ENCODE measurements at regions not wholly inside any gene's neighbourhood (a gene's known extent, or its start where the extent isn't known, plus 50 kb on each side); places are given as distances from the start of the nearest gene placed in this dataset.
A peak's percentile ranks its signal among the peaks of the same experiment; 100 is the strongest.

DNA sequence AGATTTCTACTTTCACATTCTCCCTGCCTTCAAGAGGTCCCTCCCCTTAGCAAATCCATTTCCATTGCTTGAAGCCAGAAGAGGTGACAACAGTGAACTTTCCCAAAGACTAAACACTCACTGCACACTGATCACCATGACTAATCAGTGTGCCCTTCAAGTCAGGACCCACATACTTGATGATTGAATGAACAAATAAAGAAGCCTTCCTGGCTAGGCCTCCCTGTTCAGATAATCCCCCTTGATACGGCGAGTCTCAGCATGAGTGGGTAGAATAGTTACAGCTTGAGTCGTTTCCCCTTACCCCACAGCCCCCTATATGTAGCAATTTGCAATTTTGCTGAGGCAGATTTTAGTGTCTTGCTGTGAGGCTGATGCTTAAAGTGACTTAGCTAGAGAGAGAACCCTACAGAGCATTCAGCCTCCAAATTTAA lies 102.2 kb downstream of the UNC5CL start:
- no peak for DNase-seq

GRCh38 chr6:40933864-40934263 lies 105.2 kb downstream of the UNC5CL start:
- no peak for DNase-seq

- DNase-seq: no peak
Observed at GRCh38 chr6:40932953-40933352, 106.1 kb downstream of the UNC5CL start.

- no peak for DNase-seq
Observed at GRCh38 chr6:40932366-40932765, 106.7 kb downstream of the UNC5CL start.

- no peak for DNase-seq
Observed at GRCh38 chr6:40931931-40932330, 107.1 kb downstream of the UNC5CL start.

- no peak for DNase-seq
Observed at GRCh38 chr6:40930555-40930954, 108.5 kb downstream of the UNC5CL start.

DNA sequence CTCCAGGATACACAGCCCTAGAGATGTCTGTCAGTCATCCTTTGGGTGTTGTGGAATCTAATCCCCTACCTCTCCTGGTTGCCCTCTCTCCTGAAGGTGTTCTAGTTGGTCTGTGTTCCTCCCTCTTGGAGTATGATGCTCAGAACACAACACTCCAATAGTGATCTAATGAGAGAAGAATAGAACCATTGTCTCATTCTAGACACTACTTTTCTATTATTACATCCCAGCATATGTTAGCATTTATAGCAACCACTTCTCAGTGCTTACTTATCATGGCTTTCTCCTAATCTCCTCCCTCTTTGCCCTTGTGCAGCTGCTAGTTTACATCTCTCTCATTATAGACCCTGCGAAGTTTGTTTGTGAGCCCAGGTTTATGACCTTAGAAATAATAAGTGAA lies 109.0 kb downstream of the UNC5CL start:
- DNase-seq: no peak

GRCh38 chr6:40929176-40929575 lies 109.8 kb downstream of the UNC5CL start:
- DNase-seq: no peak

DNA sequence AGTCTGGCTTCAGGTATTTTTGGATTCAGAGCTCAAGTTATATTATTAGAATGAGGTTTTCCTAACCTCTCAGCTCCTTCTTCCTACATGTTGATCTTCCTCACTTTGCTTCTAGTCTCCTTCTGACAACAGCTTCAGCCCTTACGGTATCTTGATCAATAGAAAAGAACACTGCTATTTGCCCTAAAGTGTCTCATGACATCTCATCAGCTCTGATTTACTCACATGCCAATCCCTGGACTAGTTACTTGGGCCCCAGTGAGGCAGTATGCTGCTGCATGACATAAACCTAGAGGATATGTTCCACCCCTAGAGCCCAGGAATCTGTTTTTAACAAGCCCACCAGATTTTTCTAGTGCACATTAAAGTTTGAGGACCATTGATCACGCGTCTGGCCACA lies 110.3 kb downstream of the UNC5CL start:
- DNase-seq: no peak

- no peak for DNase-seq
Observed at GRCh38 chr6:40928307-40928706, 110.7 kb downstream of the UNC5CL start.

GRCh38 chr6:40925341-40925740 lies 113.7 kb downstream of the UNC5CL start:
- DNase-seq: no peak

DNA sequence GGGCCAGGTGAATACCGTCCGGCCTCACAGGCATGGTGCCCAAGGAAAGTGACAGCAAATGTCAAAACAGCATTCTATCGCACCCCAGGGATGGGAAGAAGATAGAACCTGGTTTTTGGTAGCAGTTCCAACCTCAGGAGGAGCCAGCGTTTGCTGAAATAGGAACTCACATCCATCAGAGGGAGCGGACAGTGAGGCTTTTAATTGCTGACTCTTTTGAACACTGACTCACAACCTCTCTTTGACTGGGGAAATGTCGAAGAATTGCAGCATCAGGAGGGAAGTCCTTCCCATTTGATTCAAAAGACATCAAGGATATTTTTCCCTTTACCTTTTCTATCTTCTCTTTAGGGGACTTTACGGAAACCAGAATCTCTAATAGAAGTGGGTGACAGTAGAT lies 114.2 kb downstream of the UNC5CL start:
- DNase-seq: no peak

DNA sequence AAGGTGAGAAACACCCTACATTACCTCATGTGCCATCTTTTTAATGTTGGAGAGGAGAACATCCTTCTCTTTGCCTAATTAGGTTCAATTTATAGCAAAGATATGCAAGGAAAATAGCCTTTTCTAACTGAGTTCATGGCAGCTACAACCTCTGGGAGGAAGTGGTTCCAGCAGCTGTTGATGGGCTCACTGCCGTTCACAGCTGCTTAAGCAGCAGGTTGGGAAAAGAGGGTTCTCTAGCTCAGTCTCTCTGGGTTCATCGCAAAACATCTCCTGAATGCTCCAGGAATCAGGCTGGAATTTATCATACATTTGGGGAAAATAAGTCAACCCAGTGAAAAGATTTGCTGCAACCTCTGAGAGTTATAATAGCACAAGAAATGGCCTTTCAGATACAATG lies 115.1 kb downstream of the UNC5CL start:
- no peak for DNase-seq

- no peak for DNase-seq
Observed at GRCh38 chr6:40923326-40923725, 115.7 kb downstream of the UNC5CL start.

DNA sequence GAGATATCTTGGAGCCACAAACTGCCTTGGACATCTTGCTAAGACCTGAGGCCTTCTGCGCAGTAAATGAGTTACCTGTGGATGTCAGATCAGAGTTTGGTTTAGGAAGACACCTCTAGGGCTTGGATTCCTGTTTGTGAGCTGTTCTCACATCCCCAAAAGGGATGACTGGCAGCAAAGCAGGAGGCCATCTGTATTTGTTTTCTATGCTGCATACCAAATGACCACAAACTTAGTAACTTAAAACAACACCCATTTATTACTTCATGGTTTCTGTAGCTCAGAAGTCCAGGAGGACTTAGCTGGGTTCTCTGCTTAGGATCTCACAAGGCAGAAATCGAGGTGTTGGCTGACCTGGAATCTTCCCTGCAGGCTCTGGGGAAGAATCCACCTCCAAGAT lies 116.7 kb downstream of the UNC5CL start:
- DNase-seq: no peak

GRCh38 chr6:40918040-40918651 lies 120.9 kb downstream of the UNC5CL start:
- no peak for DNase-seq

DNA sequence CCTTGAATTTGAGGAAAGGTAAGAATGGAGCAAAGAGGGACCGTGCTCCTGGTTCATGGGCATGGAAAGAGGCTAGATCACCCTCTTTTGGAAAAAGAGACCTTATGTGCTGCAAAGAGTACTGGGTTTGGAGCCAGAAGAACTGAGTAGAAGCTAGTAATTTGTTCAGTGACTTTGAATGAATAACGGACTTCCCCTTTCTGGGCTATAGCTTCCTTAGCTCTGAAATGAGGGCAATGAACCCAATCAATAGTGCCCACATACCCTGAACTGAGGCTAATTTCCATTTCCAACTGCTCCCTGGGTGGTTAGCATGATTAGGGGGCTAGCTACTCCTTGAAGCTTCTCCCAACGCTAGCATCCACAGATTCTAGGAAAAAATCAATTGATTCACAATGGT lies 121.4 kb downstream of the UNC5CL start:
- no peak for DNase-seq

DNA sequence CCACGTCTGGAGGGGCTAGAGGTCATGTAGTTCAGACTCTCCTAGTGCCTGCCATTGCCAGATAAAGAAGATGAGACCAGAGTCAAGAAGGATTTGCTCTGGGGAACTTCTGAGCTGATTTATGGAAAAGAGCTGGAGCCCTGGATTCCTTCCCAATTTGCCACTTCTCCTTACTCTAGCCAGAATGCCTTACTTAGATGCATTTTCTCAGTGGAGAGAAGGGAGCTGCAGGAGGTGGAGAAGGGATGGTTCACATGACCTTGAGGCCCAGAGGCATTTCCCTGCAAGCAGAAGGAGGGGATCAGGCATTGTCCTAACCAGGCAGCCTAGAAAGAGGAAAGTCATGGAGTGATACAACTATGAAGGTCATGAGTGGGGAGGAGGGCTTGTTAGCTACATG lies 122.2 kb downstream of the UNC5CL start:
- DNase-seq: no peak

DNA sequence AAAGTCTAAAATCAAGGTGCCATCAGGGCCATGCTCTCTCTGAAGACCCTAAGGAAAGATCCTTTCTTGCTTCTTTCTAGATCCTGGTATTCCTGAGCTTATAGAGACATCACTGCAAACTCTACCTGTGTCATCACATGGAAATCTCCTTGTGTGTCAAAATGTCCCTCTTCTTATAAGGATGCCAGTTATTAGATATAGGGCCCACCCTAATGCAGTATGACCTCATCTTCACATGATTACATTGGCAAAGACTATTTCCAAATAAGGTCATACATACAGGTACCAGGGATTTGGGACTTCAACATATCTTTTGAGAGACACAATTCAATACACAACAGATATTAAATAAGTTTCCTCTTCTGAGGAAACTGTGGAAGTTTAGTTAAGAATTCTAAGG lies 123.9 kb downstream of the UNC5CL start:
- no peak for DNase-seq

GRCh38 chr6:40914005-40914404 lies 125.0 kb downstream of the UNC5CL start:
- DNase-seq: no peak

GRCh38 chr6:40912158-40912946 lies 126.7 kb downstream of the UNC5CL start:
- peak; percentile 78 for DNase-seq

DNA sequence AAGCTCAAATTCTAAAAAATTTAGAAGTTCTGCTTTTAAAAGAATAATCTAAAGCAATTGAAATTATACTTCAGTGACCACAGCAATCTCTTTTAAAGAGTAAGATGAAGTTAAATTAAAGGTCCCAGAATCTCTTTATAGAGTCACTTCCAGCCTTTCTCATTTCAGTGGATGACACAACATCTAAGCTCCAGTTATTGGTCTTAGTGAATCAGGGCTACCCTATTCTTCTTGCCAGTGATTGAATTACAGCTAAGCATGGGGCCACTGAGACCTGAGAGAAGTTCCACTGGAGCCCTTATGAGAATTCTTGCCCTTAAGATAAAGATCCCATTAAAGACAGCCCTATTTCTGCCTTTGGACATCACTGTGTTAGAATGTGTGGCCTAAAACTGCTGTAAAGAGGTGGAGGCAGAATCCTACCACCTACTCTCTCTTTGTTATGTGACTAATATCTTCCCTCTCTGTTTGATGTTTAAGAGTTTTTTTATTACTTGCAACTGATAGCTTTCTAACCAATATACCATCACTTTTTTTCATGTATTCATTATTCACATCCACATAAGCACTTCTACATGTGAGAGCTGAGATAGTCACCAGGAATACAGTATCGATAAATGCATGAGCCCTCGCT lies 128.6 kb downstream of the UNC5CL start:
- no peak for DNase-seq

DNA sequence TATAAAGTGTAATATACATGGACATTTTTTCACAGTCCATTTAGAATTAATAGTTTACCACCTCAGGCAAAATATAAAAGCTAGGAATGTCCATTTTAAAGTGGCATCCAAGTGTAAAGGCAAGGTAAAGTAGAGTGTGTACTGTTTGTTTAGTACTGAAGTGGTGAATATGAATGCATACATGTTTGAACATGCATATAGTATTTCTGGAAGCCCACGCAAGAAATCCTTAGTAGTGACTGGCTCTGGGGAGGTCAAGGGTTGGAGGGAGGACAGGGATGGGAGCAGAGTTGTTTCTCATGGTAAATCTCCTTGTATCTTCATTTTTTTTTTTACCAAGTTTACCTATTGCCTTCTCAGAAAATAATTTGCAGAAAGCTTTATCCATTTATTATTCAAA lies 129.2 kb downstream of the UNC5CL start:
- no peak for DNase-seq

DNA sequence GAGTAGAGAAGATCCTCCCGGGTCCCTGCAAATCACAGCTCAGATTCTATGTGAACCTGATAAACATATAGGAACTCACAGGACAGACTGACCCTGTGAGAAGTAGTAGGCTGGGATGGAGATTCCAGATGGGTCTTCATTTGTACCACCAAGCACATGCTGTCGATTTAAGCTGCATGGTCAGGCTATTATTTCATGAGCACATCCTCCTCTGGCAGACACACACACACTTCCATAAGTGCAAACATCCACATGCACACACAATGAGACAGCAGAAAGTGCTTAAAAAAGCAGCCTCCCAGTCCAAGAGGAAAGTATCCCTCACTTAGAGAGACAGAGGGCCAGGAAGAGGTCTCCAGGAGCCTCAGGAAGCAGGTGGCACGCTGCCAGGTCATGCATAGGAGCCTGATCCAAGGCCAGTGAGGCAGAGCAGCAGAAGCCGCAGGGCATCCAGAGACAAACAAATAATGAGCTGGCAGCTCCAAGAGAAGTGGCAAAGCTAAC lies 131.8 kb downstream of the UNC5CL start:
- DNase-seq: no peak
